SHP77 (cell line): ENCODE measurements at regions not wholly inside any gene's neighbourhood (a gene's known extent, or its start where the extent isn't known, plus 50 kb on each side); places are given as distances from the start of the nearest gene placed in this dataset.

ENCODE experiments used
- DNase-seq, 2 experiments: peaks; one replicate each; lab custom pipeline; 2025; lab: John Stamatoyannopoulos, UW

- no peak for DNase-seq
Observed at GRCh38 chr3:23746441-23746840, 59.3 kb upstream of the UBE2E1 start.

DNA sequence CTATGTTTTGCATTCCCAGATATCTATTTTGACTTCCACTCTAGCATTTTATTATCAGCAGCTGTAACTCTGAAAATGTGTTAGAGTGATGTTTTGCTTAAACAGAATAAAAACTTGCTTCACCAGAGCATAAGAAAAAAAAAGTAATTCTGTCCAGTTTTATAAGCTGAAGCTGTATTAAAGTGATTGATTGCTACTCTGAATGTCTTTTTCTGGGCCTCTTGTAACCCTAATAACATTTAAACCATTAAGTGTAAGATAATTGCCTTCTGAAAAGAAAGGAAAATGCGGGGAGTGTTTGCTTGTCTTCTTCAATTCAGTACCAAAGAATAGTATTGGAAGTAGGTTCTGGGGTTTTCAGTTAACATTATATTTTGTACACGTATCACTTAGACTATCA lies 57.9 kb upstream of the UBE2E1 start:
- no peak for DNase-seq

GRCh38 chr3:23748398-23749110 lies 57.2 kb upstream of the UBE2E1 start:
- peak; percentile 84 to 89 for DNase-seq

DNA sequence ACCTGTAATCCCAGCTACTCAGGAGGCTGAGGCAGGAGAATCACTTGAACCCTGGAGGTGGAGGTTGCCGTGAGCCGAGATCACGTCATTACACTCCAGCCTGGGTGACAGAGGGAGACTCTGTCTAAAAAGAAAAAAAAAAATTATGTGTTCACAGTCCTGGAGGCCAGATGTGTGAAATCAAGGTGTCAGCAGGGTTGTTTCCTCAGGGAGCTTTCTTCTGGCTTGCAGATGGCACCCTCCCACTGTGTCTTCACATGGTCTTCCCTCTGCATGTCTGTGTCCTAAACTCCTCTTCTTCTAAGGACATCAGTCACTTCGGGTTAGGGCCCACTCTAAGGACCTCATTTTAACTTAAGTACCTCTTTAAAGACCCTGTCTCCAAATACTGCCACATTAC lies 56.1 kb upstream of the UBE2E1 start:
- no peak for DNase-seq

DNA sequence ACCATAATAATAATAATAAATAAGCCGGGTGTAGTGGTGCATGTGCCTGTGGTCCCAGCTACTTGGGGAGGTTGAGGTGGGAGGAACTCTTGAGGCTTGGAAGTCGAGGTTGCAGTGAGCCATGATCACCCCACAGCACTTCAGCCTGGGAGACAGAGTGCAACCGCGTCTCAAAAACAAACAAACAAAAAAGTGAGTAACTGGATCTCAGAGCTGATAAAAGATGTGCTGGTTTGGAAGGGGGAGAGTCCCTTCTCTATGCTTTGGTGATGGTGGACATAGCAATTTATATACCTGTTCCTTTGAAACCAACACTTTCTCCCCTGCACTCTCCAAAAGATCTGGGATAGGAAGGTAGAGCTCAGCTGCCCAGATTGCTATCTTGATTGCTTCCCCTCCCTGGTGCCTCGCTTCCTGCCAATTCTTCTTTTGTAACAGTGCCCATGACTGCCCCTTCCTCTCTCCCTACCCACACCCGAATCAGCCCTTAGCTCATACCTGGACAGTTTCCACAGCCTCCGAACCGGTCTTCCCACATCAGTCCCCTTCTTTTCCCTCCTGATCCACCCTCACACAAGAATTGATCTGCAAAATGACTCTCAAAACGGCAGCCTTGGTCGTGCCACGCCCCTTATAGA lies 55.1 kb upstream of the UBE2E1 start:
- no peak for DNase-seq

DNA sequence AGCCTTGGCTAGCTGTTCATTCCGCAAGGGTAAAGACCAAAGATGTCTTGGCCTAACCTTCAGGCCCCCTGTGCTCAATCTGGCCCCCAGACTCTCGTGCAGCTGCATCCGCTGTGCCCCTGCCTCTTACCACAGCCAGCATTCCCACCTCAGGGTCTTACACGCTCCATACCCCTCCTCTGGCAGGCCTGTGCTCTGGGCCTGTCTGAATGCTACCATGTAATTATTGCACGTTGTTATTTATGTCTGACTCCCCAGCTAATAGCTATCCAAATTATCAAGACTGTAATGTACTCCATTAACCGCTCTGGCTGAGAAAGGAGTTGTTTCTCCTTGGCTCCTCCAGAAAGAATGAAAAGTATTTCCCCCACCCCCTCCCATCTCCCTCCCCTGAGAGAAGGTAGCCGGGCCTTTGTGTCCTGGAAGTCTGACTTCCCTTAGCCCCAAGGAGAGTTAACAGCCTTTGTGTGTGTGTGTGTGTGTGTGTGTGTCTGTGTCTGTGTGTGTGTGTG lies 54.5 kb upstream of the UBE2E1 start:
- DNase-seq = no peak

GRCh38 chr3:23752126-23752525 lies 53.6 kb upstream of the UBE2E1 start:
- no peak for DNase-seq

- DNase-seq = no peak
Observed at GRCh38 chr3:23754215-23754614, 51.5 kb upstream of the UBE2E1 start.
